ENCODE measurements at regions not wholly inside any gene's neighbourhood (a gene's known extent, or its start where the extent isn't known, plus 50 kb on each side); places are given as distances from the start of the nearest gene placed in this dataset.

GRCh38 chr9:89721176-89721700, 116.4 kb downstream of the GADD45G start:
- DNase-seq (ENCODE audit: low read depth), result peak; percentile 9
- no peak for TF ChIP-seq MAX (IDR thresholded peaks at IDR 0.05; ENCODE audit: low read depth, low read length)
- H3K4me3 ChIP-seq (ENCODE audit: low read depth, low read length), result no peak overlapping the region

- DNase-seq (ENCODE audit: low read depth), result no peak
- H3K4me3 ChIP-seq (ENCODE audit: low read depth, low read length), result no peak overlapping the region
- TF ChIP-seq CTCF (IDR thresholded peaks at IDR 0.05; ENCODE audit: low read depth, low read length) (no peak), MYC (IDR thresholded peaks at IDR 0.05; ENCODE audit: low read depth, low read length) (no peak), MAX (IDR thresholded peaks at IDR 0.05; ENCODE audit: low read depth, low read length) (no peak), POLR2A (IDR thresholded peaks at IDR 0.05; ENCODE audit: extremely low read depth, insufficient read length) (no peak)
Measured at GRCh38 chr9:89721971-89722530, 117.2 kb downstream of the GADD45G start.

- no peak for DNase-seq (ENCODE audit: low read depth)
- TF ChIP-seq POLR2A (IDR thresholded peaks at IDR 0.05; ENCODE audit: extremely low read depth, insufficient read length), result no peak
- TF ChIP-seq MYC (IDR thresholded peaks at IDR 0.05; ENCODE audit: low read depth, low read length), result no peak
- no peak for TF ChIP-seq CTCF (IDR thresholded peaks at IDR 0.05; ENCODE audit: low read depth, low read length)
- no peak for TF ChIP-seq MAX (IDR thresholded peaks at IDR 0.05; ENCODE audit: low read depth, low read length)
- no peak overlapping the region for H3K4me3 ChIP-seq (ENCODE audit: low read depth, low read length)
Measured at GRCh38 chr9:89722712-89723111, 117.9 kb downstream of the GADD45G start.

- H3K4me3 ChIP-seq (ENCODE audit: low read depth, low read length), result no peak overlapping the region
- DNase-seq (ENCODE audit: low read depth), result no peak
- no peak for TF ChIP-seq POLR2A (IDR thresholded peaks at IDR 0.05; ENCODE audit: extremely low read depth, insufficient read length)
- no peak for TF ChIP-seq MAX (IDR thresholded peaks at IDR 0.05; ENCODE audit: low read depth, low read length)
- no peak for TF ChIP-seq MYC (IDR thresholded peaks at IDR 0.05; ENCODE audit: low read depth, low read length)
- TF ChIP-seq CTCF (IDR thresholded peaks at IDR 0.05; ENCODE audit: low read depth, low read length), result no peak
Measured at GRCh38 chr9:89723469-89724100, 118.8 kb downstream of the GADD45G start.

- DNase-seq (ENCODE audit: low read depth), result no peak
- TF ChIP-seq POLR2A (IDR thresholded peaks at IDR 0.05; ENCODE audit: extremely low read depth, insufficient read length) (no peak), CTCF (IDR thresholded peaks at IDR 0.05; ENCODE audit: low read depth, low read length) (no peak), MAX (IDR thresholded peaks at IDR 0.05; ENCODE audit: low read depth, low read length) (no peak), MYC (IDR thresholded peaks at IDR 0.05; ENCODE audit: low read depth, low read length) (no peak)
- H3K4me3 ChIP-seq (ENCODE audit: low read depth, low read length), result no peak overlapping the region
Measured at GRCh38 chr9:89724659-89725058, 119.8 kb downstream of the GADD45G start.

GRCh38 chr9:89725271-89725670, 120.5 kb downstream of the GADD45G start:
- DNase-seq (ENCODE audit: low read depth), result no peak
- no peak overlapping the region for H3K4me3 ChIP-seq (ENCODE audit: low read depth, low read length)
- TF ChIP-seq POLR2A (IDR thresholded peaks at IDR 0.05; ENCODE audit: extremely low read depth, insufficient read length) (no peak), CTCF (IDR thresholded peaks at IDR 0.05; ENCODE audit: low read depth, low read length) (no peak), MYC (IDR thresholded peaks at IDR 0.05; ENCODE audit: low read depth, low read length) (no peak)
